ENCODE measurements at regions not wholly inside any gene's neighbourhood (a gene's known extent, or its start where the extent isn't known, plus 50 kb on each side); places are given as distances from the start of the nearest gene placed in this dataset.
"Not testable (repeated sequence)": the region's sequence is repeated elsewhere in the genome, so short reads cannot be mapped to it uniquely, and the experiment has no call there.

GRCh38 chr2:89837962-89838625 lies 1146.6 kb downstream of the RPIA start:
- no peak for DNase-seq (ENCODE audit: extremely low spot score in 2 of 2)
- TF ChIP-seq, protein P1, sequence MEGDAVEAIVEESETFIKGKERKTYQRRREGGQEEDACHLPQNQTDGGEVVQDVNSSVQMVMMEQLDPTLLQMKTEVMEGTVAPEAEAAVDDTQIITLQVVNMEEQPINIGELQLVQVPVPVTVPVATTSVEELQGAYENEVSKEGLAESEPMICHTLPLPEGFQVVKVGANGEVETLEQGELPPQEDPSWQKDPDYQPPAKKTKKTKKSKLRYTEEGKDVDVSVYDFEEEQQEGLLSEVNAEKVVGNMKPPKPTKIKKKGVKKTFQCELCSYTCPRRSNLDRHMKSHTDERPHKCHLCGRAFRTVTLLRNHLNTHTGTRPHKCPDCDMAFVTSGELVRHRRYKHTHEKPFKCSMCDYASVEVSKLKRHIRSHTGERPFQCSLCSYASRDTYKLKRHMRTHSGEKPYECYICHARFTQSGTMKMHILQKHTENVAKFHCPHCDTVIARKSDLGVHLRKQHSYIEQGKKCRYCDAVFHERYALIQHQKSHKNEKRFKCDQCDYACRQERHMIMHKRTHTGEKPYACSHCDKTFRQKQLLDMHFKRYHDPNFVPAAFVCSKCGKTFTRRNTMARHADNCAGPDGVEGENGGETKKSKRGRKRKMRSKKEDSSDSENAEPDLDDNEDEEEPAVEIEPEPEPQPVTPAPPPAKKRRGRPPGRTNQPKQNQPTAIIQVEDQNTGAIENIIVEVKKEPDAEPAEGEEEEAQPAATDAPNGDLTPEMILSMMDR (IDR thresholded peaks at IDR 0.05), result no peak
- no peak for TF ChIP-seq POLR2AphosphoS5 (IDR thresholded peaks at IDR 0.05; ENCODE audit: insufficient read depth in 1 of 2, low read depth in 1 of 2)
- TF ChIP-seq POLR2A (IDR thresholded peaks at IDR 0.05), result no peak
- Histone ChIP-seq H3K9me3 (no peaks in the 10 kb centered on the region), H3K27ac (no peak overlapping the region), H3K36me3 (no peaks in the 10 kb centered on the region), H3K4me1 (no peaks in the 10 kb centered on the region), H3K27me3 (no peaks in the 10 kb centered on the region), H3K4me3 (no peak overlapping the region)
- intact Hi-C loops (cut with DNase I), result loop anchor here (5.0 kb wide), 1 partner anchor 384 kb away; no protein-coding TSS in a partner anchor

- H3K27ac ChIP-seq; H3K4me3 ChIP-seq; DNase-seq (ENCODE audit: extremely low spot score in 2 of 2); intact Hi-C loops (cut with DNase I); H3K27me3 ChIP-seq; H3K9me3 ChIP-seq; H3K36me3 ChIP-seq; H3K4me1 ChIP-seq: not testable (repeated sequence)
These were observed 1148.7 kb downstream of the RPIA start for GRCh38 chr2:89840175-89840574.

DNA sequence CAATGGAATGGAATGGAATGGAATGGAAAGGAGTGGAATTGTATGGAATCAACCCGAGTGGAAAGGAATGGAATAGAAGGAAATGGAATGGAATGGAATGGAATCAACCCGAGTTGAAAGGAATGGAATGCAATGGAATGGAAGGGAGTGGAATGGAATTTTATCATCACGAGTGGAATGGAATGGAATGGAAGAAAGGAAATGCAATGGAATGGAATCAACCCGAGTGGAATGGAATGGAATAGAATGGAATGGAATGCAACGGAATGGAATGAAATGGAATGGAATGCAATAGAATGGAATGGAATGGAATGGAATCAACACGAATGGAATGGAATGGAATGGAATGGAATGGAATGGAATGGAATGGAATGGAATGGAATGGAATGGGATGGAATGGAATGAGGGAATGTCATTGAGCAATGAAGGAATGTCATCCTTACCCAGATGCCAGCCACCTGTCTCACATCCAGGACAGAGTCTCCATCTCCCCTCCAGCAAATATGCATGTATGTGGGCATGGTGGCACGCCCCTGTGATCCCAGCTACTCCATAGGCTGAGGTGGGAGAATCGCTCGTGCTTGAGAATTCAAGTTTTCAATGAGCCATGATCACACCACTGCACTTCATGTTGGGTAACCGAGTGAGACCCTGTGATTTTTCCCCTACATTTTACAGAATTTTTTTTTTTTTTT lies 1149.5 kb downstream of the RPIA start:
- H3K27me3 ChIP-seq; H3K4me3 ChIP-seq; H3K36me3 ChIP-seq; H3K9me3 ChIP-seq; H3K4me1 ChIP-seq; intact Hi-C loops (cut with DNase I); DNase-seq (ENCODE audit: extremely low spot score in 2 of 2); H3K27ac ChIP-seq: not testable (repeated sequence)

- H3K4me3 ChIP-seq, result no peak overlapping the region
- TF ChIP-seq, protein P1 (IDR thresholded peaks at IDR 0.05), result no peak
- TF ChIP-seq POLR2A (IDR thresholded peaks at IDR 0.05) (no peak), POLR2AphosphoS5 (IDR thresholded peaks at IDR 0.05; ENCODE audit: insufficient read depth in 1 of 2, low read depth in 1 of 2) (no peak)
- H3K27me3 ChIP-seq, result no peaks in the 10 kb centered on the region
- no peaks in the 10 kb centered on the region for H3K4me1 ChIP-seq
- H3K9me3 ChIP-seq, result no peaks in the 10 kb centered on the region
- intact Hi-C loops (cut with DNase I), result no loop called here
- no peaks in the 10 kb centered on the region for H3K36me3 ChIP-seq
- no peak overlapping the region for H3K27ac ChIP-seq
- no peak for DNase-seq (ENCODE audit: extremely low spot score in 2 of 2)
These were observed 1150.0 kb downstream of the RPIA start for GRCh38 chr2:89841476-89841840.

GRCh38 chr2:89842180-89842908 lies 1150.9 kb downstream of the RPIA start:
- Histone ChIP-seq H3K9me3 (no peaks in the 10 kb centered on the region), H3K36me3 (no peaks in the 10 kb centered on the region), H3K27ac (no peak overlapping the region), H3K27me3 (no peaks in the 10 kb centered on the region), H3K4me3 (no peak overlapping the region), H3K4me1 (no peaks in the 10 kb centered on the region)
- no peak for TF ChIP-seq POLR2A (IDR thresholded peaks at IDR 0.05)
- no peak for TF ChIP-seq POLR2AphosphoS5 (IDR thresholded peaks at IDR 0.05; ENCODE audit: insufficient read depth in 1 of 2, low read depth in 1 of 2)
- TF ChIP-seq, protein P1 (IDR thresholded peaks at IDR 0.05), result no peak
- intact Hi-C loops (cut with DNase I), result no loop called here
- no peak for DNase-seq (ENCODE audit: extremely low spot score in 2 of 2)

All from vagina (tissue), 2 donors.